Adrenal gland (tissue), 5 donors: ENCODE measurements at regions not wholly inside any gene's neighbourhood (a gene's known extent, or its start where the extent isn't known, plus 50 kb on each side); places are given as distances from the start of the nearest gene placed in this dataset.

Source experiments
- POLR2A ChIP-seq, 2 donors: fragments of 450-650 bp; IDR thresholded peaks; one replicate each; pipeline ENCODE4 v1.6.1; 2017; ENCODE audit warnings: antibody characterized with exemption in 2 of 2, mild to moderate bottlenecking in 2 of 2, moderate library complexity in 1 of 2
- TF ChIP-seq, protein P1 (sequence below), 6 experiments: fragments of 450-650 bp in 4 of 6; fragments of 200-600 bp in 2 of 6; sonication (generic) in 1 of 6; IDR thresholded peaks; 1 replicate in 5 of 6; 2 replicates in 1 of 6; pipeline versions ENCODE4 v1.5.1 to v1.8.0; 2016 to 2021; ENCODE audit warnings: antibody characterized with exemption in 6 of 6, mild to moderate bottlenecking in 2 of 6, moderate library complexity in 1 of 6
- donor health status: DM: no; HTN: no; CAD: no.

DNA sequence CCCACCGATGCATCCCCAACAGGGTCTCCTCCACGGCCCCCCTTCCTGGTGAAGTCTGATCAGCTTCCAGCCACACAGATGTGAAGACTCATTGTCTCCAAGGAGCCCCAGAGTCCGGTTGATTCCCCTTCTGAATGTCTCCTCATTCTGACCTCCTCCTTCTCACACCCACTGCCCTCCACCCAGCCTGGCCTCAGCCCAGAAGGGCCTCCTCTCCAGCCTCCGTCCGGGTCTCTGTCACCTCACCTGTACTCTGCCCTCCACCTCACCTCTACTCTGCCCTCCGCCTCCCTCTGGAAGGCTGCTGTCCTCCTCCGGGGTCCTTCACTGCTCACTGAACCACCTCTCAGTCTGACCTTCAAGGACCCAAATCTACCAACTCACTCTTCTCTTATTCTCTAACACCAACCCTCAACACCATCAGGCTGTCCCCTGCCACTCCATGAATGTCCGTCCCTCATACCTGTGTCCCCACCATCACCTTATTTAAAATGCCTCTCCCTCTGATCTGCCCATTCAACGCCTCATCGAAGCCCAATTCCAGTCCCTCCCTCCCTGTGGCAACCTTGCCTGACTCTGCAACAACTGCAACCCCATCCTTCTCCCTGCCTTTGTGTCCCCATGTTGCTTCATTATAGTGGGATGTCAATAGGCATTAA is 201.2 kb downstream of the TOMM20 start:
- TF ChIP-seq, protein P1, sequence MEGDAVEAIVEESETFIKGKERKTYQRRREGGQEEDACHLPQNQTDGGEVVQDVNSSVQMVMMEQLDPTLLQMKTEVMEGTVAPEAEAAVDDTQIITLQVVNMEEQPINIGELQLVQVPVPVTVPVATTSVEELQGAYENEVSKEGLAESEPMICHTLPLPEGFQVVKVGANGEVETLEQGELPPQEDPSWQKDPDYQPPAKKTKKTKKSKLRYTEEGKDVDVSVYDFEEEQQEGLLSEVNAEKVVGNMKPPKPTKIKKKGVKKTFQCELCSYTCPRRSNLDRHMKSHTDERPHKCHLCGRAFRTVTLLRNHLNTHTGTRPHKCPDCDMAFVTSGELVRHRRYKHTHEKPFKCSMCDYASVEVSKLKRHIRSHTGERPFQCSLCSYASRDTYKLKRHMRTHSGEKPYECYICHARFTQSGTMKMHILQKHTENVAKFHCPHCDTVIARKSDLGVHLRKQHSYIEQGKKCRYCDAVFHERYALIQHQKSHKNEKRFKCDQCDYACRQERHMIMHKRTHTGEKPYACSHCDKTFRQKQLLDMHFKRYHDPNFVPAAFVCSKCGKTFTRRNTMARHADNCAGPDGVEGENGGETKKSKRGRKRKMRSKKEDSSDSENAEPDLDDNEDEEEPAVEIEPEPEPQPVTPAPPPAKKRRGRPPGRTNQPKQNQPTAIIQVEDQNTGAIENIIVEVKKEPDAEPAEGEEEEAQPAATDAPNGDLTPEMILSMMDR (IDR thresholded peaks at IDR 0.05): no peak
- TF ChIP-seq POLR2A (IDR thresholded peaks at IDR 0.05): no peak
